AG08395 (cell line): ENCODE measurements at regions not wholly inside any gene's neighbourhood (a gene's known extent, or its start where the extent isn't known, plus 50 kb on each side); places are given as distances from the start of the nearest gene placed in this dataset.

Experiments
- DNase-seq: peaks from one replicate; pipeline ENCODE4 v3.0.0; 2012; ENCODE audit warnings: mixed read lengths, low spot score

DNA sequence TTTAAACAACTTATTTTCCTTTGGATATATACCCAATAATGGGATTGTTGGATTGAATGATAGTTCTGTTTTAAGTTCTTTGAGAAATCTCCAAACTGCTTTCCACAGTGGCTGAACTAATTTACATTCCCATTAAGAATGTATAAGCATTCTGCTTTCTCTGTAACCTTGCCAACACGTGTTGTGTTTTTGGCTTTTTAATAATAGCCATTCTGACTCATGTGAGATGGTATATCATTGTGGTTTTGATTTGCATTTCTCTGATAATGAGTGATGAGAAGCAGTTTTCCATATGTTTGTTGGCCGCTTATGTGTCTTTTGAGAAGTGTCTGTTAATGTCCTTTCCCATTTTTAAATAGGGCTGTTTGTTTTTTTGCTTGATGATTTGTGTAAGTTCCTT is 155.6 kb upstream of the PITX2 start:
- no peak for DNase-seq

- DNase-seq: no peak
Observed at GRCh38 chr4:110780538-110780937, 157.7 kb upstream of the PITX2 start.

DNA sequence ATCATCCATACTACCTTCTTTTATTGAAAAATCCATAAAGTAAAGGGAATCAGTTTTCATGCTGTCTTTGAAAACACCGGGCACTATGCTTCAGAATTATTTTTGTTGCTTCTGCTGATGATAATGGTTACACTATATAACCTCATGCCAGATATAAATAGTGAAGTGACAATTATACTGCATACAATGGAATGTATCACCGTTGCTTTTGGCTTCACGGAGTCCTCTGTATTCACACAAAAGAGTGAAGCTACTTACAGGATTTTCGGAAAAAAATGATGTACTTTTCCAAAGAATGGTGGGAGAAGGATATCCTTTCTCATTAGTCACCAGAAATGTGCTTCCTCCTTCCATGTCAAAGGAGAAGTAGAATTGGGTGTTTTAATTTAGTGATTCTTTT is 159.1 kb upstream of the PITX2 start:
- no peak for DNase-seq

DNA sequence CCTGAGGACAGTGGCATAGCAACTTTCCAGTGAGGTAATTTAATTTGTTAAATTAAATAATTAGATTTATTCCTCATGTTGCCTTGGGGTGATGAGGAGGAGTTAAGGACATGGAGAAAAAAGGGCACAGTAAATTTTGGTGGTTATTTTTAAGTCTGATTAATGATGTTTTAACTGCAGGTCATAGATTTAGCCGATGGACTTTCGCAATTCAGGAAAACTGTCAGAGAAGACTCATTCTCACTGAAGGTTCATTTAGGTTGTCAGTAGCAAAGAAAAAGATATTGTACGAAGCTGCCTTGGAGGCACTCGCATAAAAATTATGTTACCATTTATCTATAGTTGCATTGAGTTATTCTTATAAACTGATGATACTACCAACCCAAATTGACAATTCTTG is 164.2 kb upstream of the PITX2 start:
- DNase-seq: no peak

DNA sequence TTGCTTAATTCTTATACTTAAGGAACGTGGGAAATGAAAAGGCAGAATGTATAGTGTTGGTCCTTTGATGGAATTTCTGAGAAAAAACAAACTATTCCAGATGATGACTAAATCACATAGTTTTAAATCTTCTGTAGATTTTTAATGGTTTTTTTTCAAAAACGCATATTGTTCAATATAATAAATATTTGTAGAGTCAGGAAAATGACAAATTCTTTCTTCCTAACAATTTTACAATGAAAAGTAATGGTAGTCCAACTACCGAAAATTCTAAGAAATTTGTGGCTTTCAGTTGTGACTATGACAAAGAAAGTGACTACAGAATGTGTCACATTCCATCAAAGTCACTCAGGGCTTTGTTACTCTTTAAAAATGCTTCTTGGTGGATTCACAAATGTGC is 164.8 kb upstream of the PITX2 start:
- DNase-seq: no peak

GRCh38 chr4:110788302-110788701 is 165.4 kb upstream of the PITX2 start:
- DNase-seq: no peak

- no peak for DNase-seq
Observed at GRCh38 chr4:110792036-110792435, 169.2 kb upstream of the PITX2 start.

GRCh38 chr4:110793381-110793801 is 170.5 kb upstream of the PITX2 start:
- peak; percentile 4 for DNase-seq

DNA sequence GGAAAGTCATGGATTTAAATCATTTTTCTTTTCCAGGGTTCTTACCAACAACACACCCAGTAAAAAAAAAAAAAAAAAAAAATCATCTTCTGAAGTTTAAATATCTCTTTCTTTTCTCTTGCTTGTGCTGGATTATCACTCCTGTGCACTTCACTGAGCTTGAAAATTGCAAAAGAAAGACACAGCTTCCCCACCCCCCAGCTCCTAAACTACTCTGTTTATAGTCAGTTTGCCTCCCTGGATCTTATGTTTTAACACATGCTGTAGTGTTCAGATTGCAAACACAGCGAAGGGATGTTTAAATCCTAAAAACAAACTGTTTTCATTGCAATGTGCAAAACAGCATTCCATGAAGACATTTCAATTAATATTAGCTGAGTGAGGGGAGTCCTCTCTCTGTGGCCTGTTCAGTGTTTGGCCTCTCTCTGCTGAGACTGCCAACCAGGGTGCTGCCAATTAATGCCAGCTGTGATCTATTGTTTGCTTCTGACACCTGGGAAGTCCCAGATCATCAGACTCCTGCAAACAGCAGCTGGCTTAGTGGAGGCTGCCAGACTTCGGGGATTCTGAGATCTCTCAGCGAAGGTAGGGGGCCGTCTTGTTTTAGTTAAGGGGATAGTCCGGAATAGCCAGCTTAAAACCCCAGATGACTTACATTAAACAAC is 171.1 kb upstream of the PITX2 start:
- DNase-seq: no peak

DNA sequence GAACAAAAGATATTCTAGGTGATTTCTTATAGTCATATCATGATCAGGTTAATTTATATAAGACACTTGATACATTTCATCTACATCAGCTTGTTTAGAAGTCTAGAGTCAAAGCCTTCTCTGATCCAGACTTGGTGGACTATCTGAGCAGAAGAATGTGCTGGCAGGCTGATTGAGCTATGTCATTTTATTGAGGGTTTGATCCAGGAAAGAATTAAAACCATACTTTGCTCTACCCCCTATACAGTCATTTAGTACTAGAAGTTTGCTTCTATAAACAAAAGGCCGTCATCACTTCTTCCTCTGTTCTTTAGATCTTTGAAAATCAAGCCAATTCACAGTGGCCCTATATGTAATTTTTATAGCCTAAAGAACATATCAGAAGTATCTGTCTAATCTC is 173.1 kb upstream of the PITX2 start:
- DNase-seq: no peak

DNA sequence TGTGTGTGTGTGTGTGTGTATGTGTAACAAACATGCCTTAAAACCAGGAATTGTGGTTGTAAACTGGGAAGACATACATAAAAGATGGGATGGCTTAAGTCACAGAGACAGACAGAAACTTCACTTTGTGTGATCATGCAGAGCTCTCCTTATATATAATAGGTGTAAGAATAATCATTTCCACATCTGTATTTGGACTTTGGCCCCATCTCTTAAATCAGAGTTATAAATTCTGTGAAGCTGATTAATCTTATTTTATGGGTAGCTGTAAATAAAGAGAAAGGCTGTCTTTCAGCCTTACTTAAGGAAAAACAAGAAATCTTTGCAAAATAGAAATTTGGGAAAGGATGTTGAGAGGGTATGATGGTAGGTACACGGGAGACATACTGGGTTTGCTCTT is 174.6 kb upstream of the PITX2 start:
- no peak for DNase-seq

- peak; percentile 20 for DNase-seq
Observed at GRCh38 chr4:110798687-110799086, 175.8 kb upstream of the PITX2 start.

DNA sequence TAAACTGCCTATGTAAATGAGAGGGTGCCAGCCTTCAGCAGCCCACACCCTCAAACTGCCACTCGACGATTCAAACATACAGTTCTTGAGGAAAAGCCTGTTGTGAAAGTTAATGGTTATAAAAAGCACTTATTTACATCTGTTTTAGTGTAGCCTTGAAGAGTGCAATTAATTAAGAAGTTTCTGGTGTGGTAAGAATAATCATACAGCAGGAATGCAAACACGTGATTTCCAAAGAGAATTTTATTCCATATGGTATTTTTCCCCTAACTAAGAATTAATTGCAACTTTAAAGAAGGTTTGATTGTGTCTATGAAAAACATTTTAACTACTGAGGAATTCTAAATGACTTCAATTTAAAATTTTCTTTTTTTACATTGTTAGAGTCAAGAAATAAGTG is 176.3 kb upstream of the PITX2 start:
- DNase-seq: peak; percentile 11

DNA sequence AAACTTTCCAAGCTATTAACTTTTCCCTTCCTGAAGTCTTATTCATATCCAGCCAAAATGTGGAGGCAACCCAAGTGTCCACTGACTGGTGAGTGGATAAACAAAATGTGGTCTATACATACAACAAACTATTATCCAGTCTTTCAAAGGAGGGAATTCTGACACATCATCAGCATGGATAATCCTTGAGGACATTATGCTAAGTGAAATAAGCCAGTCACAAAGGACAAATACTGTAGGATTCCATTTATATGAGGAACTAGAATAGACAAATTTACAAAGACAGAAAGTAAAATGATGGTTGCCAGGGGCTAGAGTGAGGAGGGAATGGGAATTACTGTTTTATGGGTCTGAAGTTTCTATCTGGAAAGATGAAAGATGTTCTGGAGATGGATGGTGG is 178.7 kb upstream of the PITX2 start:
- no peak for DNase-seq

- DNase-seq: no peak
Observed at GRCh38 chr4:110808351-110808878, 185.5 kb upstream of the PITX2 start.

DNA sequence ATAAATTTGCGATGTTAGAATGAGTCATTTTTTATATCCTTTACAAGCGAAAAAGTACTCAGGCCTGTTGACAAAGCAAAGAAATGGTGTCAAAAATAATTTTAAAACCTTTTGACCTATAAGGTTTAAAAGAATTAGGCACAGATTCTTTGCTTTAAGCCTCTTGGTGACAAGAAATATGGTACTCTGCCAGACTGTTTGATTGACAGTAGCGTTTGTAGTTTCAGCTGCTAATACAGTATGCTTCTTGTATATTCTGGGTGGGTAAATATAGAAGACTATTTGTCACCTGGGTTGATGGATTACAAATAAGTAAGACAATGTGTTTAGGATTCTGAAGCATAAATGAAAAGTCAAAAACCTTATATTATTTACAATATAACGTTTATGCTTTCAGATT is 193.1 kb upstream of the PITX2 start:
- no peak for DNase-seq

- no peak for DNase-seq
Observed at GRCh38 chr4:110816367-110816766, 193.5 kb upstream of the PITX2 start.

- no peak for DNase-seq
Observed at GRCh38 chr4:110821186-110821585, 198.3 kb upstream of the PITX2 start.

DNA sequence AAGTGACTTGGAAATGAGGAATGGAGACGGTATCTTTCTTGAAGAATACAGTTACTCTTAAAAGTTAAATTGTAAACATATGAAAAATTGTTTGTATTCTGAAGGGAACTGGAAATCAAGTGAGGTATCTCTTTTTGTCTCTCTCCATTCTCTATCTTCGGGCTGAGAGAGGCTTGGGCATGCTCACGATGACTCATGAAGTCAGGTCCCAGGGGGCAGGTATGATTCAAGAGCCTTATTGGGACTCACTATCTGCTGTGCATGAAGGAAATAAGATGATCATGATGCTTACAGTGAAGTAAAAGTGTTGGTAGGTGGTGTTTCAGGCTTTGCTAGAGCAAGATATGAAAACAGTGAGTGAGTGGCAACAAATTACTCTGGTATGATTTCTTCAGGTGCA is 200.4 kb upstream of the PITX2 start:
- DNase-seq: peak; percentile 18

DNA sequence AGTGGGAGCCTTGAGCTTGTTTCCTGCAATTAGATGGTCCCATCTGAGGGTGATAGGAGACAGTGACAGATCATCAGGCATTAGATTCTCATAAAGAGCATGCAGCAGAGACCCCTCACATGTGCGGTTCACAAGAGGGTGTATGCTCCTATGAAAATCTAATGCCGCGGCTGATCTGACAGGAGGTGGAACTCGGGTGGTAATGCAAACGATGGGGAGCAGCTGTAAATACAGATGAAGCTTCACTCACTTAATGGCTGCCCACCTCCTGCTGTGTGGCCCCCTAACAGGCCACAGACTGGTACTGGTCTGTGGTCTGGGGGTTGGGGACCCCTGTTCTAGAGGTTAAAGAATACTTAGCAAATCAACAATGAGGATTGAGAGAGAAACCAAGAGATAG is 201.5 kb upstream of the PITX2 start:
- no peak for DNase-seq

DNA sequence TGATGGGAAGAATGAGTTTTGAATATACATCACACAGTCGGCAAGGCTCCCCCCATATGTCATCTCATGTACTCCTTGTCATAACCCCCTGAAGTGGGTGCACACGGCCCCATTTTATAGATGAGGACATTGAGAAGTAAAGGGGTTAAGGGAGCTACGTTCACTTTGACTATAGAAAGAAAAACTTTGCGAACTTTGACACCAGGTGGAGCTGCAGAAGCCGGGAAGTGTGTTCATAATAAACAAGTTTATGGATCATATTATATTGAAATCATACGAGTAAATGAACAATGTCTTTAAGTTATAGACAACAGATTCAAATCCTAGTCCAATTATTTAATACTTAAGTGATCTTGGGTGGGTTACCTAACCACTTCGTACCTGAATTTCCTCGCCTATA is 203.8 kb upstream of the PITX2 start:
- no peak for DNase-seq

DNA sequence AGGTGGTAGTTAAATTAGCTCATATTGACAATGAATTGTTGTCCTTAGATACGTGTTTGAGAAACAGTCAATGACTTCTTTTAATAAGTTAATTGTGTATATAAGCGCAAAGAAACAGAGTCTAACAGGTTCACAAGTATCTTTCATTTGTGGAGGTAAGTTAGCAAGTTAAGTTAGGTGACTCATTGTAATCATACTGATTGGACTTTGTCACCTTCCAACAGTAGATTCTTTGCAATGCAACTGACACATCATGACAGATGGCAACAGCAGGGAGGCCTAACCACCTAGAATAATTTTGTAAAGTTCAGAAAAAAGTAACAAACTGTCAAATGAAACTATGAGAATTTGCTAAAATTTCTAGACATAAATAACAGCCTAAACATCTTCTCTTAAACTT is 207.6 kb upstream of the PITX2 start:
- no peak for DNase-seq

GRCh38 chr4:110837896-110838450 is 215.1 kb upstream of the PITX2 start:
- no peak for DNase-seq

DNA sequence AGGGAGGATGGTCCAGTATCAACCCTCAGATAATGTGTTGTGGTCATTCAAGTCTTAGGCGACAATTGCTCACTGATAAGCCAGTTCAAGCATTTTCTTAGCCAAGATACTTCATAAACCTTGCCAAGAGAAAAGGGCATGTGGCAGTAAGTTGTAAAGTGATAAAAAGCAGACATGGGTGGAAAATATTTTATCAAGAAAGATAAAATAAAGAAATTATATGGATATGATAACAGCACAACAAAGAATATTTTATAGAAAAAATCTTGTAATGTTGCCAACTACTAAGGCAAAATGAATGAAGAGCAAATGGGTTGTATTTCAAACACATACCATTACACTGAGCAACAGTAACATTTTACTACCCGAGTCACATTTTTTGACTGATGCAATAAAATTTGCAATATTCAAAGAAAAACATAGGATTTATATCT is 217.4 kb upstream of the PITX2 start:
- peak; percentile 57 for DNase-seq
